ENCODE measurements at regions not wholly inside any gene's neighbourhood (a gene's known extent, or its start where the extent isn't known, plus 50 kb on each side); places are given as distances from the start of the nearest gene placed in this dataset.
"Not testable (repeated sequence)": the region's sequence is repeated elsewhere in the genome, so short reads cannot be mapped to it uniquely, and the experiment has no call there.

DNA sequence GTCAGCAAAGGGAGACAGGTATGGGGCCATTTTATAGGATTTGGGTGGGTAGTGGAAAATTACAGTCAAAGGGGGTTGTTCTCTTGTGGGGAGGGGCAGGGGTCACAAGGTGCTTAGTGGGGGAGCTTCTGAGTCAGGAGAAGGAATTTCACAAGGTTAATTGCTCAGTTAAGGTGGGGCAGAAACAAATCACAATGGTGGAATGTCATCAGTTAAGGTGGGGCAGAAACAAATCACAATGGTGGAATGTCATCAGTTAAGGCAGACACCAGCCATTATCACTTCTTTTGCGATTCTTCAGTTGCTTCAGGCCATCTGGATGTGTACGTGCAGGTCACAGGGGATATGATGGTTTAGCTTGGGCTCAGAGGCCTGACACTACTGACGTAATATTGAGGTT is 1077.6 kb downstream of the DNAJB9 start:
- H3K9me3 Mint-ChIP-seq; H3K4me3 Mint-ChIP-seq; DNase-seq; POLR2A ChIA-PET (ENCODE audit: partially characterized antibody); H3K27me3 Mint-ChIP-seq; H3K4me3 ChIP-seq (ENCODE audit: low read length in 2 of 2); H3K27me3 ChIP-seq (ENCODE audit: insufficient read depth, low read length); intact Hi-C loops (cut with micrococcal nuclease); H3K9me3 ChIP-seq (ENCODE audit: control insufficient read depth in 1 of 2, low read length in 2 of 2); CTCF ChIA-PET (ENCODE audit: partially characterized antibody); H3K4me1 Mint-ChIP-seq; H3K27ac Mint-ChIP-seq; H3K36me3 ChIP-seq (ENCODE audit: insufficient read depth, low read length); H3K27ac ChIP-seq (ENCODE audit: low read depth, low read length); H3K36me3 Mint-ChIP-seq; H3K4me1 ChIP-seq (ENCODE audit: insufficient read depth, low read length): not testable (repeated sequence)

DNA sequence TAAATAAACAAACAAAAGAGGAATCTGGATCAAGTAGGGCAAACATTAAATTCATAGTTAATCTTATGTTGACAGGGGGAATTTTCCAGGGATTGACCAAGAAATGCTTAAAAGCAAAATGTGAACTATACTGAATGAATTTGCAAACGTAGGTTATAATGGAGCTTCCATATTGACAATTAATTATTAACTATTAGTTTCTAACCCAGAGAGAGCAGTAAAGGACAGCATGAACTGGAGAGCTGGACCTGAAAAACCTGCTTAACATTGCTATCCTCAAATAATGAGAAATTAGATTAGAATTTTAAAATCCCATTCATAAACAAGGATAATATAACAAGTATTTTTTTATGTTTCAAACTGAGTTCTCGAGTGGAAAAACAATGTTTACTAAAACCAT is 1089.6 kb downstream of the DNAJB9 start:
- Histone ChIP-seq H3K36me3 (ENCODE audit: insufficient read depth, low read length) (no peaks in the 10 kb centered on the region), H3K4me1 (ENCODE audit: insufficient read depth, low read length) (no peaks in the 10 kb centered on the region), H3K27me3 (ENCODE audit: insufficient read depth, low read length) (no peaks in the 10 kb centered on the region), H3K27ac (ENCODE audit: low read depth, low read length) (no peak overlapping the region), H3K9me3 (ENCODE audit: control insufficient read depth in 1 of 2, low read length in 2 of 2) (no peaks in the 10 kb centered on the region), H3K4me3 (ENCODE audit: low read length in 2 of 2) (no peak overlapping the region)
- intact Hi-C loops (cut with micrococcal nuclease): no loop called here
- DNase-seq: no peak
- Mint-ChIP-seq H3K27ac (no peak overlapping the region), H3K4me1 (no peaks in the 10 kb centered on the region), H3K27me3 (no peaks in the 10 kb centered on the region), H3K36me3 (no peaks in the 10 kb centered on the region), H3K9me3 (peaks cover 0 to 5% (median 0%) of the 10 kb centered on the region in 8 donors), H3K4me3 (no peak overlapping the region)
- ChIA-PET POLR2A (ENCODE audit: partially characterized antibody) (no interaction called here), CTCF (ENCODE audit: partially characterized antibody) (no interaction called here)

GRCh38 chr7:109660401-109660800 is 1090.7 kb downstream of the DNAJB9 start:
- Histone ChIP-seq H3K9me3 (ENCODE audit: control insufficient read depth in 1 of 2, low read length in 2 of 2) (no peaks in the 10 kb centered on the region), H3K4me1 (ENCODE audit: insufficient read depth, low read length) (no peaks in the 10 kb centered on the region), H3K27me3 (ENCODE audit: insufficient read depth, low read length) (no peaks in the 10 kb centered on the region), H3K36me3 (ENCODE audit: insufficient read depth, low read length) (no peaks in the 10 kb centered on the region), H3K27ac (ENCODE audit: low read depth, low read length) (no peak overlapping the region), H3K4me3 (ENCODE audit: low read length in 2 of 2) (no peak overlapping the region)
- H3K4me1 Mint-ChIP-seq: no peaks in the 10 kb centered on the region
- H3K27ac Mint-ChIP-seq: no peak overlapping the region
- intact Hi-C loops (cut with micrococcal nuclease): no loop called here
- H3K27me3 Mint-ChIP-seq: no peaks in the 10 kb centered on the region
- no peaks in the 10 kb centered on the region for H3K9me3 Mint-ChIP-seq
- no peak for DNase-seq
- no peak overlapping the region for H3K4me3 Mint-ChIP-seq
- no peaks in the 10 kb centered on the region for H3K36me3 Mint-ChIP-seq
- ChIA-PET CTCF (ENCODE audit: partially characterized antibody) (no interaction called here), POLR2A (ENCODE audit: partially characterized antibody) (no interaction called here)

DNA sequence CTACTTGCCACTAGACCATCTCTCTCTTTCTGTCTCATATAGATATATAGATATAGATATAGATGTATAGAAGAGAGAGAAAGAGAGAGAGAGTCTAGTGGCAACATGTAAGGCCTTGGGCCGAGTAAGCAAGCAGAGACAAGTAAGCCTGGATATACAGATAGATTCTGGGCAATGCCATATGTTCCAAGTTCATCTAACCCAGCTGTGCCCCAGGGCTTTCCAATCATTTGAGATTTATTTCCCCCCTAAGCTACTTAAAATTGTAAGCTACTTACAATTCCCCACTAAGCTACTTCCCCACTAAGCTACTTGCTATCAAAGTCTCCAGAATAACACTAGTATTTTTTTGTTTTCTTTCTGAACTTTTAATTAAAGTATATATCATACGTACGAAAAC is 1094.1 kb downstream of the DNAJB9 start:
- Histone ChIP-seq H3K9me3 (ENCODE audit: control insufficient read depth in 1 of 2, low read length in 2 of 2) (no peaks in the 10 kb centered on the region), H3K27me3 (ENCODE audit: insufficient read depth, low read length) (no peaks in the 10 kb centered on the region), H3K4me1 (ENCODE audit: insufficient read depth, low read length) (no peaks in the 10 kb centered on the region), H3K4me3 (ENCODE audit: low read length in 2 of 2) (no peak overlapping the region), H3K36me3 (ENCODE audit: insufficient read depth, low read length) (no peaks in the 10 kb centered on the region), H3K27ac (ENCODE audit: low read depth, low read length) (no peak overlapping the region)
- no peaks in the 10 kb centered on the region for H3K4me1 Mint-ChIP-seq
- DNase-seq: no peak
- POLR2A ChIA-PET (ENCODE audit: partially characterized antibody): no interaction called here
- H3K36me3 Mint-ChIP-seq: no peaks in the 10 kb centered on the region
- peaks cover 0 to 6% (median 0%) of the 10 kb centered on the region in 8 donors for H3K9me3 Mint-ChIP-seq
- no peaks in the 10 kb centered on the region for H3K27me3 Mint-ChIP-seq
- H3K27ac Mint-ChIP-seq: no peak overlapping the region
- CTCF ChIA-PET (ENCODE audit: partially characterized antibody): no interaction called here
- H3K4me3 Mint-ChIP-seq: no peak overlapping the region
- intact Hi-C loops (cut with micrococcal nuclease): no loop called here

DNA sequence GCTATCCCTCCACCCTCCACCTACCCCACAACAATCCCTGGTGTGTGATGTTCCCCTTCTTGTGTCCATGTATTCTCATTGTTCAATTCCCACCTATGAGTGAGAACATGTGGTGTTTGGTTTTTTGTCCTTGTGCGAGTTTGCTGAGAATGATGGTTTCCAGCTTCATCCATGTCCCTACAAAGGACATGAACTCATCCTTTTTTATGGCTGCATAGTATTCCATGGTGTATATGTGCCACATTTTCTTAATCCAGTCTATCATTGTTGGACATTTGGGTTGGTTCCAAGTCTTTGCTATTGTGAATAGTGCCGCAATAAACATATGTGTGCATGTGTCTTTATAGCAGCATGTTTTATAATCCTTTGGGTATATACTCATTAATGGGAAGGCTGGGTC is 1117.6 kb downstream of the DNAJB9 start:
- H3K27ac Mint-ChIP-seq; CTCF ChIA-PET (ENCODE audit: partially characterized antibody); H3K27me3 Mint-ChIP-seq; POLR2A ChIA-PET (ENCODE audit: partially characterized antibody); H3K4me1 ChIP-seq (ENCODE audit: insufficient read depth, low read length); H3K27ac ChIP-seq (ENCODE audit: low read depth, low read length); H3K4me3 ChIP-seq (ENCODE audit: low read length in 2 of 2); H3K4me1 Mint-ChIP-seq; H3K27me3 ChIP-seq (ENCODE audit: insufficient read depth, low read length); H3K36me3 Mint-ChIP-seq; intact Hi-C loops (cut with micrococcal nuclease); H3K36me3 ChIP-seq (ENCODE audit: insufficient read depth, low read length); H3K4me3 Mint-ChIP-seq; DNase-seq; H3K9me3 ChIP-seq (ENCODE audit: control insufficient read depth in 1 of 2, low read length in 2 of 2): not testable (repeated sequence)
- H3K9me3 Mint-ChIP-seq: peaks cover 0 to 17% (median 1%) of the 10 kb centered on the region in 8 donors

- DNase-seq; H3K36me3 ChIP-seq (ENCODE audit: insufficient read depth, low read length); H3K36me3 Mint-ChIP-seq; H3K27me3 ChIP-seq (ENCODE audit: insufficient read depth, low read length); H3K27me3 Mint-ChIP-seq; H3K4me1 Mint-ChIP-seq; H3K4me1 ChIP-seq (ENCODE audit: insufficient read depth, low read length); H3K27ac ChIP-seq (ENCODE audit: low read depth, low read length); H3K9me3 ChIP-seq (ENCODE audit: control insufficient read depth in 1 of 2, low read length in 2 of 2); CTCF ChIA-PET (ENCODE audit: partially characterized antibody); H3K4me3 Mint-ChIP-seq; H3K27ac Mint-ChIP-seq; intact Hi-C loops (cut with micrococcal nuclease); H3K4me3 ChIP-seq (ENCODE audit: low read length in 2 of 2); POLR2A ChIA-PET (ENCODE audit: partially characterized antibody): not testable (repeated sequence)
- H3K9me3 Mint-ChIP-seq: peaks cover 0 to 27% (median 6%) of the 10 kb centered on the region in 8 donors
These were observed 1122.9 kb downstream of the DNAJB9 start for GRCh38 chr7:109692613-109693012.

- no peaks in the 10 kb centered on the region for H3K36me3 Mint-ChIP-seq
- ChIA-PET CTCF (ENCODE audit: partially characterized antibody) (no interaction called here), POLR2A (ENCODE audit: partially characterized antibody) (no interaction called here)
- DNase-seq: no peak
- H3K4me3 ChIP-seq (ENCODE audit: low read length in 2 of 2): no peak overlapping the region
- no peak overlapping the region for H3K27ac ChIP-seq (ENCODE audit: low read depth, low read length)
- H3K27ac Mint-ChIP-seq: no peak overlapping the region
- intact Hi-C loops (cut with micrococcal nuclease): no loop called here
- no peaks in the 10 kb centered on the region for H3K4me1 Mint-ChIP-seq
- H3K36me3 ChIP-seq (ENCODE audit: insufficient read depth, low read length): no peaks in the 10 kb centered on the region
- no peaks in the 10 kb centered on the region for H3K27me3 ChIP-seq (ENCODE audit: insufficient read depth, low read length)
- H3K4me3 Mint-ChIP-seq: no peak overlapping the region
- H3K9me3 Mint-ChIP-seq: peaks cover 3 to 29% (median 5%) of the 10 kb centered on the region in 8 donors
- H3K27me3 Mint-ChIP-seq: no peaks in the 10 kb centered on the region
- H3K9me3 ChIP-seq (ENCODE audit: control insufficient read depth in 1 of 2, low read length in 2 of 2): no peaks in the 10 kb centered on the region
- H3K4me1 ChIP-seq (ENCODE audit: insufficient read depth, low read length): no peaks in the 10 kb centered on the region
These were observed 1124.7 kb downstream of the DNAJB9 start for GRCh38 chr7:109694149-109695071.
